K562 (cell line): ENCODE measurements at regions not wholly inside any gene's neighbourhood (a gene's known extent, or its start where the extent isn't known, plus 50 kb on each side); places are given as distances from the start of the nearest gene placed in this dataset.

Experiments
- ATAC-seq: fragments of 200-7000 bp; cut with Tn5 transposase; 3 replicates; pipeline ENCODE4 v1.9.1; 2020; ENCODE audit warnings: moderate library complexity
- BruUV-seq: library from RNA; stranded (reverse); fragments of 400-500 nt; replicated peaks from 2 replicates; lab custom pipeline; 2021; lab: Mats Ljungman, UMichigan
- CTCF ChIA-PET: fragments of 300-600 bp; formaldehyde crosslinking; extraction: SDS; loops from one replicate; lab custom pipeline; 2021; ENCODE audit warnings: low intra/inter-chr PET ratio; lab: Yijun Ruan, JAX
- POLR2A ChIA-PET: fragments of 300-600, 350-650 bp; sonication (Branson Sonifier 250); formaldehyde crosslinking; extraction: SDS; loops from one replicate; lab custom pipeline; 2021; ENCODE audit warnings: antibody characterized with exemption, inconsistent platforms; lab: Yijun Ruan, JAX
- DNase-seq, 4 experiments: peaks; one replicate each; pipeline versions ENCODE4 v3.0.0 to v3.0.0-alpha.2; 2011 to 2018; ENCODE audit warnings: low spot score in 3 of 4, mixed read lengths in 3 of 4; ENCODE audit errors: extremely low read depth in 1 of 4
- FAIRE-seq: peaks from 2 replicates; lab custom pipeline; 2011; peaks lifted over from hg19 to GRCh38; lab: Jason Lieb, UNC
- H2AFZ ChIP-seq: 2 replicates; pipeline ENCODE4 v1.6.0; 2011; ENCODE audit warnings: low read depth, low read length, control low read depth, inconsistent platforms
- H3K27ac ChIP-seq: fragments of 200-600 bp; 3 replicates; pipeline ENCODE4 v1.8.0; 2011; ENCODE audit warnings: low read depth, mild to moderate bottlenecking, control low read depth, inconsistent platforms, low read length, moderate library complexity, mixed read lengths; ENCODE audit errors: extremely low read depth
- H3K27me3 ChIP-seq, 2 experiments: fragments of 300-600 bp in 1 of 2; 2 replicates in 1 of 2; 3 replicates in 1 of 2; pipeline versions ENCODE4 v1.6.0 to v1.8.0; 2011; ENCODE audit warnings: inconsistent platforms in 2 of 2, low read length in 2 of 2, mild to moderate bottlenecking in 1 of 2, mixed read lengths in 1 of 2, moderate library complexity in 1 of 2; ENCODE audit not compliant: control insufficient read depth in 2 of 2, insufficient read depth in 2 of 2
- H3K36me3 ChIP-seq: fragments of 300-600 bp; 3 replicates; pipeline ENCODE4 v1.8.0; 2011; ENCODE audit warnings: mild to moderate bottlenecking, low read length, inconsistent platforms; ENCODE audit not compliant: control insufficient read depth, insufficient read depth
- H3K4me1 ChIP-seq, 2 experiments: fragments of 200-600 bp in 1 of 2; replicated peaks in 1 of 2; 2 replicates in 1 of 2; 3 replicates in 1 of 2; pipeline versions ENCODE4 v1.5.1 to v1.8.0; 2011; ENCODE audit warnings: inconsistent platforms in 2 of 2, low read length in 2 of 2, mild to moderate bottlenecking in 1 of 2, mixed read lengths in 1 of 2, moderate library complexity in 1 of 2; ENCODE audit not compliant: control insufficient read depth in 2 of 2, insufficient read depth in 2 of 2
- H3K4me2 ChIP-seq: 2 replicates; pipeline ENCODE4 v1.6.1; 2011; ENCODE audit warnings: low read length, control low read depth, inconsistent platforms, mixed read lengths; ENCODE audit not compliant: insufficient read depth
- H3K4me3 ChIP-seq: fragments of 200-600 bp; sonication (generic), shearing (Covaris generic); 2 replicates; pipeline ENCODE4 v1.5.1; 2016; ENCODE audit warnings: control low read depth, inconsistent platforms
- H3K79me2 ChIP-seq: fragments of 200-600 bp; 3 replicates; pipeline ENCODE4 v1.8.0; 2011; ENCODE audit warnings: low read length, inconsistent platforms; ENCODE audit not compliant: control insufficient read depth, insufficient read depth
- H3K9ac ChIP-seq, 2 experiments: 2 replicates each; pipeline versions ENCODE4 v1.6.0 to v1.6.1; 2011; ENCODE audit warnings: low read depth in 2 of 2, low read length in 2 of 2, control low read depth in 1 of 2, inconsistent platforms in 1 of 2, mild to moderate bottlenecking in 1 of 2, mixed read lengths in 1 of 2; ENCODE audit not compliant: insufficient read depth in 1 of 2
- H3K9me1 ChIP-seq: one replicate; pipeline ENCODE4 v1.6.0; 2011; ENCODE audit warnings: inconsistent platforms, mild to moderate bottlenecking, low read length, moderate library complexity; ENCODE audit not compliant: control insufficient read depth, insufficient read depth
- H3K9me3 ChIP-seq: replicated peaks from 2 replicates; pipeline ENCODE4 v1.5.1; 2011; ENCODE audit warnings: low read depth, low read length, inconsistent platforms; ENCODE audit not compliant: control insufficient read depth, insufficient read depth
- H4K20me1 ChIP-seq: replicated peaks from 2 replicates; pipeline ENCODE4 v1.6.1; 2011; ENCODE audit warnings: low read length, inconsistent platforms, mixed read lengths; ENCODE audit not compliant: control insufficient read depth, insufficient read depth
- FOXJ3 ChIP-seq: sonication (generic); formaldehyde crosslinking; IDR thresholded peaks from 2 replicates; pipeline ENCODE4 v1.4.0; 2020; ENCODE audit warnings: mild to moderate bottlenecking, missing genetic modification reagents
- MIER1 ChIP-seq: fragments of 450-650 bp; IDR thresholded peaks from 2 replicates; pipeline ENCODE4 v1.6.1; 2016; ENCODE audit warnings: antibody characterized with exemption, mild to moderate bottlenecking, low read depth
- POLR2AphosphoS2 ChIP-seq: IDR thresholded peaks from 2 replicates; pipeline ENCODE4 v1.6.1; 2012; ENCODE audit warnings: low read length, improper control_type of control experiment
- RAD51 ChIP-seq: fragments of 450-650 bp; IDR thresholded peaks from 2 replicates; pipeline ENCODE4 v1.7.1; 2016; ENCODE audit warnings: low read depth, mild to moderate bottlenecking, borderline replicate concordance
- SETDB1 ChIP-seq: IDR thresholded peaks from one replicate; pipeline ENCODE4 v1.6.1; 2012; ENCODE audit warnings: low read length, control low read depth, inconsistent platforms
- SFPQ ChIP-seq: fragments of 200-400 bp; formaldehyde crosslinking; IDR thresholded peaks from 2 replicates; pipeline ENCODE4 v1.6.1; 2017; ENCODE audit warnings: mild to moderate bottlenecking, low read depth, low read length, moderate library complexity
- ZBTB11 ChIP-seq, 3 experiments: fragments of 200-800 bp in 1 of 3; fragments of 250-450 bp in 1 of 3; fragments of 450-650 bp in 1 of 3; sonication (Bioruptor Pico) in 1 of 3; sonication (Bioruptor generic) in 1 of 3; formaldehyde crosslinking in 1 of 3; IDR thresholded peaks; 2 replicates each; pipeline versions ENCODE4 v1.6.1 to v1.8.0; 2016 to 2022; ENCODE audit warnings: mild to moderate bottlenecking in 2 of 3, missing genetic modification characterization in 2 of 3, missing compliant biosample characterization in 1 of 3, moderate library complexity in 1 of 3
- ZNF407 ChIP-seq: fragments of 450-650 bp; IDR thresholded peaks from 2 replicates; pipeline ENCODE4 v1.6.1; 2016; ENCODE audit warnings: low read depth
- WGBS: fragments of 100-300 bp; shearing (Covaris generic); methylation state at CpG from one replicate; pipeline ENCODE4 v1.1.6; 2016; ENCODE audit warnings: low coverage, mixed read lengths; ENCODE audit not compliant: insufficient coverage; ENCODE audit errors: missing lambda C conversion rate; 5-methylcytosine and 5-hydroxymethylcytosine counted together
- in situ Hi-C: fragments of 300-500 bp; cut with MboI; formaldehyde crosslinking; loops from 4 replicates; pipeline ENCODE4 v1.15.0; 2018; ENCODE audit warnings: inconsistent platforms, mixed read lengths
- intact Hi-C: fragments of 100-400 bp; cut with micrococcal nuclease; formaldehyde crosslinking; loops from 2 replicates; pipeline ENCODE4 v1.14.2; 2022

- Histone ChIP-seq H3K9me3 (no peaks in the 10 kb centered on the region), H3K4me1 (no peaks in the 10 kb centered on the region), H3K4me3 (no peak overlapping the region), H4K20me1 (no peaks in the 10 kb centered on the region), H3K79me2 (no peaks in the 10 kb centered on the region), H3K36me3 (no peaks in the 10 kb centered on the region), H3K27ac (no peak overlapping the region), H2AFZ (no peak overlapping the region), H3K9ac (no peak overlapping the region), H3K4me2 (no peak overlapping the region), H3K9me1 (no peaks in the 10 kb centered on the region), H3K27me3 (peaks cover 0 to 6% of the 10 kb centered on the region in 2 experiments; a peak in 2 of 5 replicates)
- no TSS peak for BruUV-seq
- CTCF ChIA-PET: no interaction called here
- intact Hi-C loops: no loop called here
- FAIRE-seq (no peak), ATAC-seq (no peak), DNase-seq (no peak)
- POLR2A ChIA-PET: no interaction called here
- 1% methylated on average over 22 of the region's 26 CpGs for WGBS
- in situ Hi-C loops: no loop called here
- no peak for TF ChIP-seq ZNF407
- TF ChIP-seq ZBTB11 (CRISPR knock-in tag; IDR thresholded peaks at IDR 0.05): no peak
- no peak for TF ChIP-seq MIER1
- TF ChIP-seq RAD51: no peak
- no peak for TF ChIP-seq SETDB1
- no peak for TF ChIP-seq SFPQ
- no peak for TF ChIP-seq POLR2AphosphoS2
- TF ChIP-seq FOXJ3: no peak
These were observed 108.8 kb upstream of the RASGEF1B start for GRCh38 chr4:81580346-81580993.
